GM12878 (cell line): ENCODE measurements at regions not wholly inside any gene's neighbourhood (a gene's known extent, or its start where the extent isn't known, plus 50 kb on each side); places are given as distances from the start of the nearest gene placed in this dataset.

Experiments used
- CEBPZ ChIP-seq: fragments of 150-350 bp; IDR thresholded peaks from 2 replicates; pipeline ENCODE4 v1.6.1; 2016; ENCODE audit warnings: low read depth, low read length
- HDGF ChIP-seq: fragments of 450-650 bp; IDR thresholded peaks from 2 replicates; pipeline ENCODE4 v1.6.1; 2016; ENCODE audit warnings: antibody characterized with exemption
- JUND ChIP-seq: IDR thresholded peaks from 2 replicates; pipeline ENCODE4 v1.6.1; 2012; ENCODE audit warnings: low read depth, mild to moderate bottlenecking, low read length, improper control_type of control experiment, moderate library complexity
- RFX5 ChIP-seq: IDR thresholded peaks from 2 replicates; pipeline ENCODE4 v1.6.1; 2011; ENCODE audit warnings: low read depth, low read length, improper control_type of control experiment
- SIX5 ChIP-seq: IDR thresholded peaks from 2 replicates; pipeline ENCODE4 v1.6.1; 2011; ENCODE audit warnings: mild to moderate bottlenecking, low read depth, low read length, moderate library complexity; ENCODE audit not compliant: severe bottlenecking
- SMARCA5 ChIP-seq: fragments of 450-650 bp; IDR thresholded peaks from 2 replicates; pipeline ENCODE4 v1.6.1; 2017; ENCODE audit warnings: mild to moderate bottlenecking
- SMC3 ChIP-seq: IDR thresholded peaks from 2 replicates; pipeline ENCODE4 v1.6.1; 2011; ENCODE audit warnings: low read length, improper control_type of control experiment, borderline replicate concordance
- SREBF2 ChIP-seq: IDR thresholded peaks from 2 replicates; pipeline ENCODE4 v1.6.1; 2012; ENCODE audit warnings: mild to moderate bottlenecking, low read length
- SUPT20H ChIP-seq: IDR thresholded peaks from 2 replicates; pipeline ENCODE4 v1.6.1; 2011; ENCODE audit warnings: low read depth, mild to moderate bottlenecking, low read length, moderate library complexity, borderline replicate concordance; ENCODE audit not compliant: control insufficient read depth
- YBX1 ChIP-seq: fragments of 450-650 bp; IDR thresholded peaks from 2 replicates; pipeline ENCODE4 v1.6.1; 2016; ENCODE audit warnings: antibody characterized with exemption
- ZBTB11 ChIP-seq: fragments of 450-650 bp; formaldehyde crosslinking; IDR thresholded peaks from 2 replicates; pipeline ENCODE4 v1.5.0; 2022; ENCODE audit warnings: mild to moderate bottlenecking, missing genetic modification characterization

DNA sequence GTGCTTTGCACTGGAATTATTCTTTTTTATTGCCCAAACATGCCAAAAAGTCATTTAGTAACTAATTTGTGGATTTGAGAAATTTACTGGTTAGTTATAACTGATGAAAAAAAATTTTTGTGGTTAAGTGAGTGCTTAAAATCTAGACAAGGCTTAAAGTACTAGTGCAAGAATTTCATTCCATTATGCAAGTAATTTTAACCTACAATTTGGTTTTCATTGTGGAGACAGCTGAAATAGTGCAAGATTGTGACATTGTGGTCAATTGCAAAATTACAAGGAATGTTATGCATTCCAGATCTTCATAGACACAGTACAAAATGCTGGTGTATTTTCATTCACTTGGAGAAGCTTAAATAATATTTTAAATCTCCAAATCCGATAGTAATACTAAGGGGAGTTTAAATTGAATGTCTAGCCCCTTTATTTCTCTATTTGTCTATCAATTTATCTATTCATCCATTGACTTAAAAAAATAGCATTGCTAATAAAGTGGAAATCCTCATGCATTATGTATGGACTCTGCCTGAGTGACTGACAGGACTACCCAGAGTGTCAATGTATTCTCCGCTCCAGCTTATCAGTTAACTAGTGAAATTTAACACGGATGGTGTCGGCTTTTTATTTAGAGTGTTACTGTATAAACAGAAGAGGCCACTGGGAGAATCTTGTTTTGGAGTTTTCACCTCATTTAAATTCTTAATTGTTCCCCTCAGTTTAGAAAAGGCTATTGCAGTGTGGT lies 125.9 kb downstream of the ALX1 start (continued):
- TF ChIP-seq HDGF: no peak
- no peak for TF ChIP-seq SUPT20H
- TF ChIP-seq SREBF2: no peak
- no peak for TF ChIP-seq ZBTB11 (CRISPR knock-in tag)
- TF ChIP-seq YBX1: no peak
- TF ChIP-seq CEBPZ: no peak
- no peak for TF ChIP-seq RFX5
- TF ChIP-seq SMARCA5: no peak
- TF ChIP-seq SIX5: no peak
- no peak for TF ChIP-seq JUND
- TF ChIP-seq SMC3: no peak
